Ectodermal cell (in vitro differentiated cells): ENCODE measurements at regions not wholly inside any gene's neighbourhood (a gene's known extent, or its start where the extent isn't known, plus 50 kb on each side); places are given as distances from the start of the nearest gene placed in this dataset.

Source experiments
- H3K27ac ChIP-seq: 2 replicates; pipeline ENCODE4 v1.7.0; 2013; ENCODE audit warnings: mild to moderate bottlenecking, low read depth, low read length; ENCODE audit not compliant: insufficient read depth, poor library complexity, severe bottlenecking
- H3K27me3 ChIP-seq: 2 replicates; pipeline ENCODE4 v1.7.0; 2013; ENCODE audit warnings: mild to moderate bottlenecking, low read length; ENCODE audit not compliant: insufficient read depth, control insufficient read depth, poor library complexity, severe bottlenecking
- H3K36me3 ChIP-seq: one replicate; pipeline ENCODE4 v1.7.0; 2013; ENCODE audit warnings: low read length; ENCODE audit not compliant: control insufficient read depth, insufficient read depth
- H3K4me1 ChIP-seq: one replicate; pipeline ENCODE4 v1.7.0; 2013; ENCODE audit warnings: low read length; ENCODE audit not compliant: control insufficient read depth, insufficient read depth
- H3K4me3 ChIP-seq: 2 replicates; pipeline ENCODE4 v1.7.0; 2013; ENCODE audit warnings: low read depth, low read length, control low read depth; ENCODE audit not compliant: insufficient read depth
- H3K9me3 ChIP-seq: 2 replicates; pipeline ENCODE4 v1.7.0; 2013; ENCODE audit warnings: mild to moderate bottlenecking, low read length, moderate library complexity; ENCODE audit not compliant: control insufficient read depth
- WGBS, 2 experiments: methylation state at CpG; one replicate each; pipeline ENCODE4 v1.1.7; 2013; ENCODE audit warnings: missing lambda C conversion rate in 2 of 2; 5-methylcytosine and 5-hydroxymethylcytosine counted together

DNA sequence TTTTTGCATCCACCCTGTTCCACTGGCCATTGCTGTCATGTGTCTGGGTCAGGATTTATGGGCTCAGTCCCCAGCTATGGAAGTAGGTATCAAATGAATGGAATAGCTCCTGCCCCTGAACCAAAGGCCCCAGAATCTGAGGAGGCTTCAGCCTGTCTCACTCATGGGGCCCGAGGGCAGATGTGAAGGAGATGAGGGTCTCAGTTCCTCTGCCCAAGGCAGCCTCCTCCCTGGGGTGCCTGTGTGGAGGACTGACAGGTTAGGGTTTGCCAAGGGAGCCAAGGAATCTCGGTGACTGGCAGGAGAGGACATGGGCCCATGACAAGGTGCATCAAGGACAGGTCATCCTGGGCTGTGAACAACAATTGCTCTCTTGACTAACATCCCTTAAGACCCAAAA, 70.4 kb downstream of the CPN2 start:
- H3K9me3 ChIP-seq: no peaks in the 10 kb centered on the region
- H3K27me3 ChIP-seq: peaks cover 5% of the 10 kb centered on the region
- H3K4me1 ChIP-seq: peaks cover 44% of the 10 kb centered on the region
- no peak overlapping the region for H3K4me3 ChIP-seq
- WGBS, 2 experiments: 94 to 95% methylated on average over 2 of the region's 2 CpGs
- no peak overlapping the region for H3K27ac ChIP-seq
- no peaks in the 10 kb centered on the region for H3K36me3 ChIP-seq

DNA sequence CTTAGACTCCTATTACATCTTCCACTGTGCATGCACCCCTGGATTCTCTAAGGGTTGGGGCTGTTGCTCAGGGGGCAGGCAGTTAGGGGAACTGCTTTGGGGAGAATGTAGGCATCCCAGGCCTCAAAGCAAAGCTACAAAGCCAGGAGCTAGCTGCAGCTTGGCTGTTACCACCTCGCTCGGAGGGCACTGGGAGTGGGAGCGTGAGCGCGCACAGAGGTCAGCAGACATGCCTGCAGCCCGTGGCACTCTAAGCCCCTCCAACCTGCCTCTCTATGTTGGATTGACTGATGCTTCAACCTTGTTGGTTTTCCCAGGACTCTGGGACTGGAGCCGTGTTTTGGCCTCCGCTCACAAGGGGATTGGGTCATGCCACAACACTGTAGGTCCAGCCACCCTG, 69.8 kb downstream of the CPN2 start:
- 95 to 97% methylated on average over 8 of the region's 8 CpGs for WGBS, 2 experiments
- Histone ChIP-seq H3K4me1 (peaks cover 50% of the 10 kb centered on the region), H3K9me3 (no peaks in the 10 kb centered on the region), H3K27ac (no peak overlapping the region), H3K36me3 (no peaks in the 10 kb centered on the region), H3K27me3 (peaks cover 5% of the 10 kb centered on the region), H3K4me3 (no peak overlapping the region)

DNA sequence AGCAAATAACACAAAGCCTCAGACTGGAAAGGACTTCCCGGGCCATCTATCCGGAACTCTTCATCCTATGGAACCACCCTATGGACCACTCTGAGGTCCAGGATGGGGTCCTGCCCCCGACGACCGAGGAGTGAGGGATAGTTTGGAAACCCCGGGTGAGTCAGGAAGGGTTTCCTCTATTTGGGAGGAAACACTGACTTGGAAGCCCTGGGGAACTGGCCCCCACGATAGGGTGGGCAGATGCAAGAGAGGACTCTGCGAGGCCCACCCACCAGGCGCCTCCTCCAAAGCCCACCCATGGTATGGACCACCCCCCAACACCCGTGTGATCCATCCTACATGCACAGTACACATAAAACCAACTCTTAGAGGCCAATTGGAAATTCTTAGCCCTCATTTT, 69.4 kb downstream of the CPN2 start:
- no peaks in the 10 kb centered on the region for H3K9me3 ChIP-seq
- H3K27ac ChIP-seq: no peak overlapping the region
- 96 to 97% methylated on average over 10 of the region's 10 CpGs for WGBS, 2 experiments
- H3K4me1 ChIP-seq: peaks cover 51% of the 10 kb centered on the region
- no peak overlapping the region for H3K4me3 ChIP-seq
- H3K36me3 ChIP-seq: no peaks in the 10 kb centered on the region
- peaks cover 5% of the 10 kb centered on the region for H3K27me3 ChIP-seq

DNA sequence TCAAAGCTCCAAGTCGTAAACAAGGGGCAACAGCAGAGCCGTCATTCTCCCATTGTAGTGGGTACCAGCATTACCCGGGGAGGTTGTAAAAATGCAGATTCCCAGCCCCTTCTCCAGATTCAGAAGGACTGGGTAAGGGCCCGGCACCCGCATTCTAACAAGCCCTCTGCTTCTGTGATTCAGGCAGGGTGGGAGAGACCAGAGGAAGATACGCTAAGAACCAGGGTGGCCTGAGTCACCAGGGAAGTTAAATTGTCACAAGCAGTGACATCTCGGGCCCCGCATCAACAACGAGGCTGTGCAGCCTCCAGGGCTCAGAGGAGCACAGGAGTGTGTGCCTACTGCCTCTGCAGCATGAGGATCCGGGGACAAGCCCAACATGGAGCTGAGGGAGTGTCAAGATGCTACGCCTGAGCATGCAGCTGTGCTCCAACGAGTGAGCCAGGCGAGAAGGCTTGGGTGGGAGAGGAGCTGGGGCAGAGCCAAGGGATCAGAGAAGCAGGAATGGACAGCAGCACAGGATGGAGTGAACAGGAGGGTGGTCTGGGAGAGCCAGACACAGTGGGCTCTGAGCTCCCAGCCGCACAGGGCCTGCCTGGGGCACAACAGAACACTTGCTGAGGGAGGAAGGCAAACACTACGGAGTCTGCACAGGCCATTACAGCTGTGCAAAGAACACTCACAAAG, 68.5 kb downstream of the CPN2 start:
- H3K4me1 ChIP-seq: peaks cover 51% of the 10 kb centered on the region
- WGBS, 2 experiments: 89% methylated on average over 15 of the region's 15 CpGs
- peaks cover 5% of the 10 kb centered on the region for H3K27me3 ChIP-seq
- no peak overlapping the region for H3K4me3 ChIP-seq
- H3K36me3 ChIP-seq: no peaks in the 10 kb centered on the region
- H3K27ac ChIP-seq: no peak overlapping the region
- H3K9me3 ChIP-seq: no peaks in the 10 kb centered on the region

DNA sequence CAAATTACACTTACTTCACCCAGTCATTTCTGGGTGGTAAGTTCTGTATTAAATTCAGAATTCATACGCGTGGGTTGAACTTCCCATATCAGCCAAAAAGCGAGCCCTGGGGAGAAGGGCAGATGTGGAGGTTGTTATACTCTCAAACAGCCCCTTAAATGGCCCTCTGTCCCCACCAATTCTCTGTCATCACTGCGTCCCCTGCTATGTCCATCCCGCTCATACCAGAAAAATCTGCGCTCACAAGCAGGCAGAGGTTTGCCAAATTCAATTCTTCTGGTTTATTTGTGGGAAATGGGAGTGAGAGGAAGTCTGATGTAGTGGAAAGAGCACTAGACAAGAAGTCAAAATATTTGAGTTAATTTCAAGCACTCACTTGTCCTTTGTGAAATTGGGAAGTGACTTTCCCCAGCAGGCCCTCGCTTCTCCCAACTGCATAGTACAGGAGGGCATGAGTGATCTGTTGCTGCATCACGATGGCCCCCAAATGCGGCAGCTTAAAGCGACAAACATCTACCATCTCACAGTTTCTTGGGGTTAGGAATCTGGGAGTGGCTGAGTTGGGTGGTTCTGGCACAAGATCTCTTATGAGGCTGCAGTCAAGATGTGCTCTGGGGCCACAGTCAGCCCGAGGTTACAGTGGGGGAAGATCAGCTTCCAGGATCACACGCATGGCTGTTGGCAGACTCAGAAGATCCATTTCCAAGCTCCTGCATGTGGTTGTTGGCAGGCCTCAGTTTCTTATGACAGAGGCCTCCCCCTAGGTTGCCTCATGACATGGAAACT, 67.7 kb downstream of the CPN2 start:
- Histone ChIP-seq H3K27ac (no peak overlapping the region), H3K27me3 (peaks cover 5% of the 10 kb centered on the region), H3K4me1 (peaks cover 49% of the 10 kb centered on the region), H3K36me3 (no peaks in the 10 kb centered on the region), H3K4me3 (no peak overlapping the region), H3K9me3 (no peaks in the 10 kb centered on the region)
- 95 to 96% methylated on average over 9 to 12 of the region's 12 CpGs for WGBS, 2 experiments

DNA sequence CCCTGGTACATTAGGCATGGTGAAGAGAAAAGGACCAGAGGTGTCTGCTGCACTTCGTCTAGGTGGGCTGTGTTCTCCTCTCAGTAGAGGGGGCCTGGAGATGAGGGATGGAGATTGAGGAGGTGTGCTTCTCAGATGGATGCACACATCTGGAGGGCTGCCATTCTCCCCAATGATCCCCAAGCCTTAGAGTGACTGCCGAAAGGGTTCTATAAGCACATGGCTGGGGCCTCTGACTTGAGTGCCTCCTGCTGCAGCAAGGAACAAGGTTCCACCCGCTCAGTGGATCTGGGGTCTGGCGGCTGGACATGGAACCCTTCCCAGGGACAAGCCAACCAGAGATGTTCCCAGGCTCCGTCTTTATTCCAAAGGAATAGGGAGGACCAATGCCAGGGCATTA, 66.8 kb downstream of the CPN2 start:
- Histone ChIP-seq H3K27me3 (peaks cover 5% of the 10 kb centered on the region), H3K4me1 (peaks cover 45% of the 10 kb centered on the region), H3K27ac (no peak overlapping the region), H3K4me3 (no peak overlapping the region), H3K9me3 (no peaks in the 10 kb centered on the region), H3K36me3 (no peaks in the 10 kb centered on the region)
- WGBS, 2 experiments: 93 to 94% methylated on average over 5 of the region's 5 CpGs

DNA sequence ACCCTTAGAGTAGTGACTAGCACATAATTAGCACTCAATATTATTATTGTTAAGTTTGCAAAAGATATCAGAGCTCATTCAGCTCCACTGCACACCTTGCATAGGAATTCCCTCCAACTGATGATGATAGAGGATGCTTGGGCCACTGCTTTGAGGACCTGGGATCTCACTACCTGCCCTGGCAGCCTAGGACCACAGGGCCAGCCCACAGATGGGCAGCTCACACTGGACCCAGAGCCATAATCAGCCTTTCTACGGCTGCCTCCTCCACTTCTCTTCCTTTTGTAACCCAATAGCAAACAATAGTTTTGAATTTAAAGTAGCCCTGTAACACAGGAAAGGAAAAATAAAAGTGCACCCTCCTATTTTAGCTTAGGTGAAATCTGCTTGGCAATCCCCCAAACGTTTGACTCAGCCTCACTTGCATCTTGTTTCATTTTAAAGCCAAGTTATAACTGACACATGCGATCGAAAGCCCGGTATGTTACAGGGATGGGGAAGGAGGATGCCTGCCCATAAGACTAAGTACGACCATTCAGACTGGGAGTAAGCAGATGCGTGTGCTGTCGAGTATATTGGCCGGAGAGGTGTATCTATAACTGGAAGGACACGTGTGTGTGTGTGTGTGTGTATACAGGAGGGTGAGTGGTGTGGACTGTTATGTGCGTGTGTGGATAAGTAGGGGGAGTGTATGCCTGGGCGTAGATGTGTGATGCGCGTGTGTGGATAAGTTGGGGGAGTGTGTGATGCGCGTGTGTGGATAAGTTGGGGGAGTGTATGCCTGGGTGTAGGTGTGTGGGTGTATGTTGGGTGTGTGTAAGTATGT, 65.9 kb downstream of the CPN2 start:
- Histone ChIP-seq H3K27me3 (peaks cover 5% of the 10 kb centered on the region), H3K4me3 (no peak overlapping the region), H3K4me1 (peaks cover 45% of the 10 kb centered on the region), H3K9me3 (peaks cover 4% of the 10 kb centered on the region), H3K36me3 (no peaks in the 10 kb centered on the region), H3K27ac (peak overlapping the region; percentile 93)
- WGBS, 2 experiments: 85% methylated on average over 16 of the region's 16 CpGs

DNA sequence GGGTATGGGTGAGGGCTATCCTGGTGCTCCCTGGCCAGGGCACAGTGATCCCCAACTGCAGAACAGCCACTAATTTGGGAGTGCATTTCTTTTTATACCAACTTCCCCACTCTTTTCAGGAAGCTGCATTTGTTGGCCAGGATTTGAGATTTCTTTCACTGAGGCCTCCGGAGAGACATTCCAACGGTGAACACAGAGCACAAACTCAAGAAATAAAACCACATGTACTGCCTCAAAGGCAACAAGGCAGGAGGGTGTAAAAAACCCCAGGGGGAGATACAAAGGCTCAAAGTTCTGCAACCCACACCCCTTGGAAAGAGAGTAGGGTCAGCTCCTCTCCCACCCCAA, 65.3 kb downstream of the CPN2 start:
- Histone ChIP-seq H3K36me3 (no peaks in the 10 kb centered on the region), H3K27me3 (no peaks in the 10 kb centered on the region), H3K4me3 (peak overlapping the region; percentile 2), H3K9me3 (peaks cover 4% of the 10 kb centered on the region), H3K4me1 (peaks cover 45% of the 10 kb centered on the region), H3K27ac (peak overlapping the region; percentile 93)
- WGBS, 2 experiments: 2 to 19% methylated on average over 2 of the region's 2 CpGs

DNA sequence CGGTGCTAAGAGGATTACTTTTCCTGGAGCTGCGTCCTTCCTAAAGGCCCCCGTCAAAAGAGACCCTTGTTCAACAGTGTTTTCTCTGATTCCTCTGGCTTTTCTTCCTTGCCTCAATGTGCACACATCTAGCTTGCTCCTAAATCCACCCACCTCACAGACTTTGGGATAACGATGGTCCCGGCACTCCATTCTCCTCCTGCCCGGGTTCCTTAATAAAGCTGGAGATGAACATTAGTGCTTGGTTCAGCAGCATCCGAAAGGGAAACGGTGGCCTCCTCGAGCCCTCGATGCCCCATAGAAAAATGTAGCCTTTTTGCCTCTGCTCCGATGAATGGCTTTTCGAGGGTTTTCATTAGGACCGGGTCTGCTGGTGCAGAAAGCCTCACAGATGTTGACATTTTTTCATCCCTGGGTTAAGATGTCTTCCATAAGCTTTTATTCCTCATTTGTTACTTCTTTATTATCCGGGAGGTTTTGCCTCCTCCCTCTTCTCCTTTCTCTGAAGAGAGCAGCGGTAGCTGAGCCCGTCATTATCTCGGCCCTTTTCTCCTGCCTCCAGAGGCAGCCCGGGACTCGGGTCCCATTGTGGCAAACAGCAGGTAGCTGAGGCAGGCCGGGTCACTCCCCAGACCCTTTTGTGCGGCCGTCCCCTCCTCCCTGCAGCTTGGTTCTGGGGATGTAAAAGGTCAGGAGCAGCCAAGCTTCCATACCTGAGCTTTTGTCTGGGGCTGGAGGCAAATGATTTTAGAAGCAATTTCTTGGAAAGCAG, 64.6 kb downstream of the CPN2 start:
- H3K27me3 ChIP-seq: no peaks in the 10 kb centered on the region
- no peaks in the 10 kb centered on the region for H3K36me3 ChIP-seq
- H3K4me1 ChIP-seq: peaks cover 45% of the 10 kb centered on the region
- WGBS, 2 experiments: 2 to 3% methylated on average over 22 of the region's 22 CpGs
- peaks cover 4% of the 10 kb centered on the region for H3K9me3 ChIP-seq
- peak overlapping the region; percentile 93 for H3K27ac ChIP-seq
- peak overlapping the region; percentile 2 for H3K4me3 ChIP-seq
